ENCODE measurements at regions not wholly inside any gene's neighbourhood (a gene's known extent, or its start where the extent isn't known, plus 50 kb on each side); places are given as distances from the start of the nearest gene placed in this dataset.

DNA sequence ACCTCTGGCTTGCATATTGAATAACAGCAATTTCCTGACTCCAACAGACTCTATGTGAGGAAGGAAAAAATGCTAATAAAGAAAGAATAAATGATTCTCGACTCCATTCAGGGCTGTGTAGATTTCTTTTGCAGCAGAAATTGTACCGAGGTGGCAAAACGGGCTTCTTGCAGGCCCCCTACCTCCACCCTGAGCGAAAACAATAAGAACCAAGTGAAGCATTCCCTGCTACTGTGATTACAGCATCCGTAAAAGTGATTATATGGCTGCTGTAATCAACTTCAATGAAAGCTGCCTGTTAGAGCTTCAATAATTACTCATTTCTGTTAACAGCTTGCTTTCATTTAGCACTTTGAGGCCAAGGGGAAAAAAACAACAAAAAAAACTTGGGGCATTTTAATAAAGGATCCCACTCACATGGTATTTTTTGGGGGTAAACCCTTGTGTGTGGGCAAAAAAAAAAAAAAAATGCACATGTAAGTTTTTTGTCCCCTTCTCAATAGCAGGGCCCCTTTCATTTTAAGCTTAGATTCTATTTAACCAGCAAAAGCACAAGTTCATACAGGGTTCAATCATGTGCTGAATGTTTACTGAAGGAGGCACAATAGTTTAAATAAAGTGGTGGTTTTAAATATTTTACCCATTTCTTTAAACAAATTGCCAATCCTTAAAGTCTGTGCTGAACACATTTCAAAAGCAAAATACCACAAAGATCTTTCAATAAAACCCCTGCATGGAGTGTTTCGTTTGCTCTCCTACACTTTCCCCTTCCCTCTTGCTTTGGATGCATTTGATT is 271.6 kb downstream of the LMO4 start:
- no peak for DNase-seq (ENCODE audit: insufficient read length, low spot score)

DNA sequence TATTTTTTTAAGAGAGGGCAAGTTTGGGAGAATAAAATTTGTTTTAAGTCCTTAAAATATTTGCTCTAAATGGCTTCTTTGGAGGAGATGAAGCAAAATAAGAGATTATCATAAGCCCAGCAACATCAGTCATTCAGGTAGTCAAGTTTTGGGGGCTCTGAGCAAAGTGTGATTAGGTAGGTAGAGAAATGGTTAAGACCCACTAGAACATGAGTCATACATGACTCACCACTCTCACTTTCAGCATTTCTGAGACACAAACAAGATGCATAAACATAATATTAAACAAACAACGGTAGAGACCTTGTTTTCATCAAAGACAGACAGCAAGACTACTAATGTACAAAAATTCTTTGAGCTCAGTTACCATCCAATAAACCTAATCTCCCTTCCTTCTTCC is 272.2 kb downstream of the LMO4 start:
- DNase-seq (ENCODE audit: insufficient read length, low spot score) (no peak), FAIRE-seq (no peak)

More for the DNA sequence above, 271.6 kb downstream of the LMO4 start:
- FAIRE-seq, result no peak

DNA sequence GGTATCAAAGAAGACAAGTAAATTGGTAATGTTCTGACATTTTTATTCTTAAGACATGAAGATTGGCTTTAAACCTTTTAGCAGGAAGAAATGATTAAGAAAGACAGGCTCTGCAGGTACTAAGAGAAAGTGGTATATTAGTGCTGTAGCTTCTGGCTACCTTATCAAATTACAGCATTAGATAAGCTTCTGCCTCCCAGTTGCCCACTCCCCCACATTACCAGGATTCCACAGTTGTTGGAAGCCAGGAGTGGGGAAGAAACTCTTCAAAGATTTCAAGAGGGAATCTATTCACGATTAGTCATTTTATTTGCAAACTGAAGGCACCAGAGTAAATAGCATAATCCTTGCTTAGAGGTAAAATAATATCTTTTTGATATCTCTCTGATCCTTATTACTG is 274.9 kb downstream of the LMO4 start:
- no peak for FAIRE-seq
- no peak for DNase-seq (ENCODE audit: insufficient read length, low spot score)

DNA sequence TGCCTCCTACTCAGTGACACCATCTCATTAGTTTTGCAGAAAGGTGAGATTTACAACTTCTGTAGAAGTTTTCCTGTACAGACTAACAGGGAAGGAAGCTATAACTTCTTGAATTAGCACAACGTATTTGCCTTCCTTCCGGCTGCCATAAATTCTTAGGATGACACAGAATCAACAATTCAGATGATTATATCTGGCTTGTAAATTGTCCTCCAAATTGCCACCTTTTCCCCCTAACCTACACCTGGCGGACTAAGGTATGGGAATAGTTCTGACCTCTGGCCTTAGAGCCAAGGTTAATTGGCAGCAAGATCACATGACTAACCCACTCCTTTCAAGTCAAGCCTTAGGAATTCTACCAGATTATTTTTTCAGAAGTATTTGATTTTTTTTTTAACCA is 284.3 kb downstream of the LMO4 start:
- DNase-seq (ENCODE audit: insufficient read length, low spot score) (no peak), FAIRE-seq (no peak)

DNA sequence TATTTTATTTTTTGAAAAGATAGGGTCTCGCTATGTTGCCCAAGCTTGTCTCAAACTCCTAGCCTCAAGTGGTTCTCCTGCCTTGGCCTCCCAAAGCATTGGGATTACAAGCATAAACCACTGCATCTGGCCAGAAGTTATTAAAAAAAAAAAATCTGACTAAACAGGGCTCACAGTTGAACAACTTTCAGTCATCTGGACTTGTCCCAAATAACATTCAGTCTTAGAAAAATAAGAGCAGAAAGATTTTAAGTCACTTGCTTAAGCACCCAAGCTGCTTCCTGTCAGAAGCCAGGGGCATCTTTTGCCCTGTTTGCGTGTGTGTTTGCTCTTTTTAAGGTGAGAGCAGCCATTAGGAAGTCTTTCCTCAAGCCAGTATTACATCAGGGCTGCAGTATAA is 286.8 kb downstream of the LMO4 start:
- no peak for FAIRE-seq
- no peak for DNase-seq (ENCODE audit: insufficient read length, low spot score)

DNA sequence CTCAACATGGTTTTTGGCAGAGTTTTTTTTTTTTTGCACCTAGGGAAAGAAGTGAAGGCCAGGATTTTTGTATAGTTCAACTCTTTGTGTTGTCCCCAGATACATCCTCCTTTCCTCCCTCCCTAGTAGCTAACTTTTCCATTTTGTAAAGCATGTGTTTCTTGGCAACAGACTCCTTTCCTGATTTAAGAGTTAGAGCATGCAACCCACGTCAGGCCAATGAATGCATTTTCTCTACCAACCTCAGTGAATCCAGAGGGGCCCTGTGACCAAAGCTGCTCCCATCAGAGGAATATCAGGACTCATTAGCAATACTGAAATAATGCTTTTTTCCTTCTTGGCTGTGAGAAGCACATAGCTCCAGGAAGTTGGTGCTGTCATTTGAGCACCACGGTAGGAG is 287.2 kb downstream of the LMO4 start:
- FAIRE-seq (no peak), DNase-seq (ENCODE audit: insufficient read length, low spot score) (no peak)

DNA sequence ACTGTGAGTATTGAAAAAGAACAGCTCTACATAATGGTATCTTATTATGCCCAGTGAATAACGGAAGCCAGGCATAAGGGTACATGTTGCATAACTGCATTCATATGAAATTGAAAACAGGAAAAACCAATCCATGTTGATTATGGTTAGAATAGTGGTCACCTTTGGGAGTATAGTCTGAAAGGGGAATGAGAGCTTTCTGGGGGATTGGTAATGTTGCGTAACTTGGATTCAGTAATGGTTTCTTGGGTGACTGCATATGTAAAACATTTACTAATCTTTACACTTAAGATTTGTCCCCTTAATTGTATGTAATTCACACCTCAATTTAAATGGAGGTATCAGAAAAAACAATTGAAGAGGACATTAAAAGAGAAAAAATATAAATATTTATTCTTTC is 292.1 kb downstream of the LMO4 start:
- DNase-seq (ENCODE audit: insufficient read length, low spot score), result no peak
- FAIRE-seq, result no peak

DNA sequence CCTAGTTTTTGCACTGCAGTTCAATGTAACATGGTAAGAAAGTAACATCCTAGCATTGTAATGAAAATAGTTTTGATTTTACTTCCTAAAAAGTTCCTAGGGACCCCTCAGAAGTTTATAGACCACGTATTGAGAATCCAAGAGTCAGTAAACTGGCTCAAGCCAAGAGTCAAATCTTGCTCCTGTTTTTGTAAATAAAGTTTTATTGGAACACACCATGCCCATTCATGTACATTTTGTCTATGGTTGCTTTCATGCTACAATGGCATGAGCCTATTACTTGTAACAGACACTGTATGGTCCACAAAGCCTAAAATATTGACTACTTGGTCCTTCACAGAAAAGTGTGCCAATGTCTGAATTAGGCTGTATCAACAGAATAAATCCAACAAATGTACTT is 301.0 kb downstream of the LMO4 start:
- FAIRE-seq, result no peak
- DNase-seq (ENCODE audit: insufficient read length, low spot score), result no peak

DNA sequence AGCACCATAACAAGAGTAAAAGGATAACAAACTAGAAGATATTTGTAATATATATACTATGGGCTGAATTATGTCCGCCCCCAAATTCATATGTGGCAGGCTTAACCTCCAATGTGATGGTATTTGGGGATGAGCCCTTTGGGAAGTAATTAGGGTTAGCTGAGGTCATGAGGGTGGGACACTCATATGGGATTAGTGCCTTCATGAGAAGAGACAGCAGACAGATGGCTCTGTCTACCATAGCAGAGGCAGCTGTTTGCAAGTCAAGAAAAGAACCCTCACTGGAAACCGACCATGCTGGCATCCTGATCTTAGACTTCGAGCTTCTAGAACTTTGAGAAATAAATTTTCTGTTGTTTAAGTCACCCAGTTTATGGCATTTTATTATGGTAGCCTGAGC is 303.6 kb downstream of the LMO4 start:
- FAIRE-seq, result no peak

DNA sequence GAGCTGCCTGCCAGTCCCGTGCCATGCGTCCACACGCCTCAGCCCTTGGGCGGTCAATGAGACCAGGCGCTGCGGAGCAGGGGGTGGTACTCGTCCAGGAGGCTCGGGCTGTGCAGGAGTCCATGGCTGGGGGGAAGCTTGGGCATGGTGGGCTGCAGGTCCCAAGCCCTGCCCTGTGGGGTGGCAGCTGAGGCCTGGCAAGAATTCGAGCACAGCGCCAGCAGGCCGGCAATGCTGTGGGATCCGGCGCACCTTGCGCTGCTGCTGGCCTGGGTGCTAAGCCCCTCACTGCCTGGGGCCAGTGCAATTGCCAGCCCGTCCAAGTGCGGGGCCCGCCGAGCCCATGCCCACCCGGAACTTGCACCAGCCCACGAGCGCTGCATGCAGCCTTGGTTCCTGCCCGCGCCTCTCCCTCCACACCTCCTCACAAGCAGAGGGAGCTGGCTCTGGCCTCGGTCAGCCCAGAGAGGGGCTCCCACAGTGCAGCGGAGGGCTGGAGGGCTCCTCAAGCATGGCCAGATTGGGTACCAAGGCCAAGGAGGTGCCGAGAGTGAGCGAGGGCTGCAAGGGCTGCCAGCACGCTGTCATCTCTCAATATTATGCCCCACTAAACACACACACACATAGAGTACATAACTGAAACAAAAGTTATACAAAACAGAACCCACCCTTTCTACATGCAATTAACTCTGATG is 307.7 kb downstream of the LMO4 start:
- FAIRE-seq (no peak), DNase-seq (ENCODE audit: insufficient read length, low spot score) (no peak)

More for the DNA sequence above, 303.6 kb downstream of the LMO4 start:
- no peak for DNase-seq (ENCODE audit: insufficient read length, low spot score)

DNA sequence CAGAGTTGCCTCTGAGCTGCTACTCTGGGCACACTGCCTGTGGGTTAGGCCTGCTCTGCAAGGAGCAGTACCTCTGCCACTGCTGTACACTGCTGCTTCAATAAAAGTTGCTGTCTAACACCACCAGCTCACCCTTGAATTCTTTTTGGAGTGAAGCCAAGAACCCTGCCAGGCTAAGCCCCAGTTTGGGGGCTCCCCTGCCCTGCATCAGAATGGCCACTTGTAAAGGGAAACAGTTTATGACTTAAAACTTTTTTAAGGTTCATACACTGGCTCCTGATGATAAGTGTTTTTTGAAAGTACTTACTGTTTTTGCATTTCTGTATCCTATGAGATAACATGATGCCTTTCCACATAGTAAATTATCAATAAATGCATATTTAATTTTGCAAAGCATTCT is 310.0 kb downstream of the LMO4 start:
- DNase-seq (ENCODE audit: insufficient read length, low spot score) (no peak), FAIRE-seq (no peak)

DNA sequence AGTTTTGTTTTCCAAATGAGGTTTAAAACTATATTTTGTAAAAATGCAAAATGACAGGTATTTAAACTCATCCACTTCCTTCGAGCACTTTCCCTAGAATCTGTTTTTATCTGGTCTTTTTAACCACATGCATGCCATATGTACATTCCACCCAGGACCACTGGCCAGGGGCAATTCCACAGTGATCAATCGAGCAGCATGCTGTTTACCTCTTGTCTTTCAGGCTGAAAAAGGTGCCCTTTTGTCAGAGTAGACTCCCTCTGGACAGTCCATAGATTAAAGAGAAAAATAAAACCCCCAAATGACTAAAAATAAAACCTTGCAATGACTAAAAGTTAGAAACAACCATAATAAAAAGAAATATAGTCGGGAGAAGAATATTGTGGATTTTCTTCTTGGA is 313.3 kb downstream of the LMO4 start:
- no peak for FAIRE-seq
- DNase-seq (ENCODE audit: insufficient read length, low spot score), result no peak

DNA sequence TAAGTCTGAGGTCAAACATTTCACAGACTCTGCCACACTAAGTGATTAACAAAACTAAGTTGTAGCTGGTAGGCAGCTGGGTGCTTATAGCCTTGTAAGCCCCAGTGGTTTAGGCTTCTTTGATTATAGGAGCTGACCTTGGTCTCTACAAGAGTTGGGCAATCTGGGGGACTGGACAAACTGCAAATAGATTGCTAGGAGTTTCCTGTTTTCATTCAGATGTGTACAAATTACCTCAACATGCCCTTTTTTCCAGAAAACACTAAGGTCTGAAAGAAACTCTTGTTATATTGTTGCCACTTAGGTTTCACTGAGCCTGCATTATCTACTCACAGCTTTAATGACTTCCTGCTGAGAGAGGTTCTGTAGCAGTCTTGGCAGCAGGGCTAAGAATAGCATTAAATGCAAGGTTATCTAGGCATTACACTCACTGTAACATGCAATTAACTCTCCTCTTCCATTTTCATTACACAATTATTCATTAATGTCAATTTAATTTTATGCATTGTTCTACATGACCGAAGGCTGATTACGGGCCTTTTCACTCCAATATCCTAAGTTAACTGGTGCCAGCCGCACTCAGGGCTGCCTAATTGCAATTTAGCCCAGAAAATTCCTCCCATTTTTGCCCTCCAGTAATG is 314.0 kb downstream of the LMO4 start:
- DNase-seq (ENCODE audit: insufficient read length, low spot score) (no peak), FAIRE-seq (no peak)

DNA sequence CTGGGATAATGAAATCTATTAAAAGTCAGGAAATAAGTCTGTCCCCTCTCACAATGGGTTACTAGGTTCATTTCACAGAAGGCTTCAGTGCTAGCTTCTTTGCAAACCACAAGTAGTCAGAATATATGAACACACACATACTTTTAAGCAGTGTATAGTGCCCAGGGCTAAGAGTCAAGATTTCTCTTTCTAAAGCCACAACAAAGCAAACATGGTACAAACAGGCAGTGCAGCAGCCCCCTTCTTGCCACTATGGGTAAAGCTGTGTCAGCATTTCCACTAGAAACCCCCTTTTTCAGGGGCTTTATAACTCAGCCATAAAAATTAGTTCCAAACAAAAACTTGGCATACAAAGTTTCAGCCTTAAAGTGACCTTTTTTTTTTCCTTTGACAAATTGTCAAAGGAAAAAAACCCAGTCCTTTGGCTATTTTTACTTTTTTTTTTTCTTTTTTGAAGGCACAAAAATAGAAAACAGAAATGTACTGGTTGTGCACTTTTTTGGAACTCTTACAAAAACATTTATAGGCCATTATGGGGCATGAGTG is 315.4 kb downstream of the LMO4 start:
- DNase-seq (ENCODE audit: insufficient read length, low spot score), result no peak
- no peak for FAIRE-seq

DNA sequence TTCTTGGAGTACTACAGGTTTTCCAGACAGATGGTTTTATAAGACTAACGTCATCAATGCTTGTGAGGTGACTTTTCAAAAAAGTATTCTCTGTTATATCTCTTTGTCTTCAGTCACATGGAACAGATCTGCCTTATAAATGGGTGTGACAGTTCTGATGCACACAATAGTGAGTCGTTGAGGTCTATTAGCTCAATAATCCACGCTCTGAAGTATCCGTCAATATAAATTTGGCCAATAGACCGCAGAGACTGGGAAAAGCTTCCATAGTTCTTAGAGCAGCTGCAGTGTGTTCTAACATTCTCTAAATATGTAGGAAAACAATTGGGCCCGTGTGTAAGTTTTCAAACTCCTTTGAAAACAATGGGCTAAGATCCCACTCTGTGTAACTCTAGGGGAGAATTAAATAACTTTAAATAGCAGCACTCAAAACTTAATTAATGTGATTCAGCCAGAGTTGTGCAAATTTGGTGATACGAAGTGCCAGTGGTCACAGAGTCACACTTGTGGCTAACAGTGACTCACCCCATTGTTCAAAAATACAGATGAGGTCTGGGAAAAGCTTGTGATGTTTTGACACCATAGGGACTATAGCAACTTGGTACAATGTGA is 316.0 kb downstream of the LMO4 start:
- FAIRE-seq, result no peak
- no peak for DNase-seq (ENCODE audit: insufficient read length, low spot score)

DNA sequence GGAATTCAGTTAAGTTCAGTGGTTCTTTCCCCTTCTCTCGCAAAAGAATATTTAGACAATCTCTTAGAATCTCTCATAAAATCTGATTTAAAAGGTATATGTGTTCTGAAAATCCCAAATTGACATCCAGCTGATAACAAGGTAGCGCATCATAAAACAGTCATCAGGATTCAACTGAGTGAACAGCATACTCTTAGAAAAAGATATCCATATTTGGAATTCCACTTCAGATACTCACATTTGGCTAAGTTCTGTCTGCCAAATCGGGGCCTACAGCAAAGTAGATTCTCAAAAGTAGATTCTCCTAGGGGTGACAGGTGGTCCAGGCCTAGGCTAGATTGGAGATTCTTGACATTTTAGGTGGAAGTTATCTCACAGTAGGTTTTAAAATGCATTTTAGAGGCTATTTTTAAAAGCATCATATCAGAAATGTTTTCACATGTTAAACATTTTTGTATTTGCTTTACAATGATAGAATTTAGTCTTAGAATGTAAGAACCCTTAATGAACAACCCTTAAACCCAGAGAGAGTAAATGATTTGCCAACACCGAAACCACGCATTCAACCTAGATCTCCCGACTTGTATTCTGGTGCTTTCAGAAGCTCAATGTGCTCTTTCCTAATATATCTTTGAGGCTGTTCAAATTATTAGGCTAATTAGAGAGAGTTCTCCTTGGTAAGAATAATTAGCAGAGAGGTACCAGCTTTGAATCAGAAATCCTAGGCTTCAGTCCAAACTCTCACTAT is 318.9 kb downstream of the LMO4 start:
- no peak for DNase-seq (ENCODE audit: insufficient read length, low spot score)
- FAIRE-seq, result no peak

DNA sequence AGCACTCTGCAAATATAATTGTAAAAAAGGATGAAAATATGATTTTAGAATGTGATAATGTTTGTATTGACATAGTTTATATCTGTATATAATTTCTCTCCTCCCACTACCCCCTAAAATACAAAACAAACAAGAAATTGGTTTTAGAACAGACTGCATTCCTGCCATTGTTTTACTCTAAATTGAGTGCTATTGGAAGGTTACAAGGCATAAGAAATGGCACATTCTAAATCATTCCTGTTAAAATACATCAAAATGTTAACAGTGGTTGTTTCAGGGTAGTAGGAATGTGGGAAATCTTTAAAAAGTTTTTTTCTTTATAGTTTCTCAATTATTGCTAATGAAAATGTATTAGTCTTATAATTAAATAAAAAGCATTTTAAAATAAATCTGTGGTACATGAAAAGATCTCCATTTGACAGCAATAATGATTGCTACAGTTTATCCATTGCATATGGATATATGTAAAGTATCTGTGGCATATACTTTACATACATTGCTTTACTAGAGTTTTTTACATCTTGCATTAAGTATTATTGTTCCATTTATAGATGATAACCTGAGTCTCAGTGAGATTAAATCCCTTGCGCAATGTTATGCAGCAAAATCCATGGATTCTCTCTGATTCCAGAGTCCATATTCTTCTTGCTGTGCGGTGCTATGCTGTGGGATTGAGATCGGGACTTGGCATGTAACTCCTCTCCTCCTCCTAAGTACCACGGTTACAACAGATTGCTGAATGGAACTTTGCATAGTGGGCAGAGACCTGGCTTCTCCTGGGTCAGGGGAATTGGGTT is 319.8 kb downstream of the LMO4 start:
- DNase-seq (ENCODE audit: insufficient read length, low spot score), result no peak
- FAIRE-seq, result no peak

DNA sequence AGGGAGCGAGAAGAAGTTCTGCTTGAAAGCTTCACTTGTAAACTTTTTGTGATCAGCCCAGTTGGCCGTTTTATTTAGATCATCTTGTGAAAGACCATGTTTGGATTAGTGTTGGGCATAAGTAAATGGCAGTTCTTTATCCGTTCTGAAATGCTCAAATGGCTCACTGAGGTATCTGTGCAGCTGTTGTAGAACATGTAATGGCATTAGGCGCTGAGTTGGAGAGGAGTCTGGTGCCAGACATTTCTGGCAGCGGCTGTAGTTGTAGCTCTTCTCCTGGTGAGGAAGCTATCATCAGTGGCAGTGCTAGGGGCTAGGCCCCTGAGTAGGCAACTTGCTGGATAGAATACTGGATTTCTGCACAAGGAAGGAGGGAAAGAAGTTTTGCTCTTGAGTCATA is 321.6 kb downstream of the LMO4 start:
- DNase-seq (ENCODE audit: insufficient read length, low spot score), result no peak
- no peak for FAIRE-seq

DNA sequence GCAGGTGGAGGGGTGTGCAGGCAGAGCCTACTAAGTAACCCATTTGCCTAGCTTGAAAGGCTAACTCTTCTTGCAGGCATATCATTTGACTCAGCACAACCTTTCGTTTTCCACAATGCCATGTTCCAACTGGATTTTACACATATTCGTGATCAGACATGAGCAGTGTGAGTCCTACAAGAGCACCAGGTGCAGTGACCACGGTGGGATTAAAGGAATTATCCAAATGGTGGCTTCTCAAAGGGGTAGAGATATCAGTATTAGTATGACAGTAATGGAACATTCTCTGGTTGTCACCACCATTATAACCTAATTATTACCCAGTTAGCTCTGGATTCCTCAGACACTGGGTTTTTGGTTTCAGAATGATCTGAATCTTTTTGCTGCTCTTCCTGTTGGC is 323.5 kb downstream of the LMO4 start:
- no peak for FAIRE-seq
- no peak for DNase-seq (ENCODE audit: insufficient read length, low spot score)

DNA sequence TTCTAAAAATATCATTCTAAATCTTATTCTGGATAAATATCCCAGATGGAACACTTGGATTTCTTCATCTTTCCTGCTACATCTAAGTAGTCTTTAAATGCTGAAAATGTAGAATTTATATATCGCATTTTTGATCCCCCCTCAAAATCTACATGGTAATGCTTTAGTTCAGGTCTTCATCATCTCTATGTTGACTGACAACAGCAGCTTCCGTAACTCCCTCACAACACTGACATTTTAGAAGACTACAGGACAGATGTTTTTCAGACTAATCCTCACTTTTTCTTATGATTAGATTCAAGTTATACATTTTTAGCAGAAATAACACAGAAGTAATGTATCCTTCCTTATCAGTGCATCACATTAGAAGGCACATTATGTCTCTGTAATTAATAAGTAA is 336.5 kb downstream of the LMO4 start:
- no peak for DNase-seq (ENCODE audit: insufficient read length, low spot score)
- no peak for FAIRE-seq

Measured in HTR-8/SVneo (cell line).